Coronary artery (tissue), 2 donors: ENCODE measurements at regions not wholly inside any gene's neighbourhood (a gene's known extent, or its start where the extent isn't known, plus 50 kb on each side); places are given as distances from the start of the nearest gene placed in this dataset.

Experiments used
- DNase-seq: peaks from one replicate; pipeline ENCODE4 v3.0.0-alpha.2; 2017; ENCODE audit warnings: low spot score
- H3K27ac ChIP-seq, 2 donors: fragments of 200-600 bp; sonication (generic); one replicate each; pipeline ENCODE4 v1.5.1; 2016 to 2019
- H3K4me3 ChIP-seq: fragments of 200-600 bp; sonication (generic); 2 replicates; pipeline ENCODE4 v1.5.1; 2016; ENCODE audit warnings: mild to moderate bottlenecking, moderate library complexity
- CTCF ChIP-seq: fragments of 200-600 bp; sonication (generic); IDR thresholded peaks from one replicate; pipeline ENCODE4 v1.5.1; 2019; ENCODE audit warnings: antibody characterized with exemption

DNA sequence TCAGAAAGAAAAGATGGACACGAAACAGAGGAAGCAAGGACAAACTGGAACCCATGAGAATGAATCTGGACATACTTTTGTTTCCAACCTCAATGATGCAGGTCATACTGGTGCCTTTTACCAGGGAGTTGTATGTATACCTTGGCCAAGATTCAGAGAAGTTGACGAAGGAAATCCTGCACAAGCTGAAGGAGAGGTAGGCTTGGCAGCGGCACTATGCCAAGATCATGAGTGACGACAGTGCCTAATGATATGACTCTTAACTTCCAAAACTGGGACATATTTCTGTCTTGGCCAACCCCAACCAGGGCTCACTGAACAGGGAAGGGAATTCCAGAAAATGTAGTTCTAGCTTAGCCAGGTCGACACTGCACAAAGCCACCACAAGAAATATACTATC is 149.2 kb upstream of the SLCO3A1 start:
- Histone ChIP-seq H3K4me3 (no peak overlapping the region), H3K27ac (no peak overlapping the region)
- no peak for DNase-seq
- TF ChIP-seq CTCF: no peak

GRCh38 chr15:91706322-91707032 is 147.0 kb upstream of the SLCO3A1 start:
- DNase-seq: no peak
- TF ChIP-seq CTCF: peak; percentile 67
- Histone ChIP-seq H3K4me3 (peak overlapping the region; percentile 12), H3K27ac (peak overlapping the region in 1 of 2 donors; percentile 4)

DNA sequence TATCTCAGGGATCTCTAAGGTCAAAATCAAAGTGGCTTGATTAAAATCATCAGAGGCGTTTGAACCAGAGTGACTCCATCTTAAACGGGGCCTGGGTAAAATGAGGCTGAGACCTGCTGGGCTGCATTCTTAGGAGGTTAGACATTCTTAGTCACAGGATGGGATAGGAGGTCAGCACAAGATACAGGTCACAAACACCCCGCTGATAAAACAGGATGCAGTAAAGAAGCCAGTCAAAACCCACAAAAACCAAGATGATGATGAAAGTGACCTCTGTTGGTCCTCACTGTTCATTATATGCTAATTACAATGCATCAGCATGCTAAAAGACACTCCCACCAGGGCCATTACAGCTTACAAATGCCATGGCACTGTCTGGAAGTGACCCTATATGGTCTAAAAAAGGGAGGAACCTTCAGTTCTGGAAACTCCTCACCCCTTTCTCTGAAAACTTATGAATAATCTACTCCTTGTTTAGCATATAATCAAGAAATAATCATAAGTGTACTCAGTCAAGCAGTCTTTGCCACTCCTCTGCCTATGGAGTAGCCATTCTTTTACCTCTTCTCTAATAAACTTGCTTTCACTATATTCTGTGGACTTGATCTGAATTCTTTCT is 143.3 kb upstream of the SLCO3A1 start:
- Histone ChIP-seq H3K4me3 (no peak overlapping the region), H3K27ac (no peak overlapping the region)
- no peak for TF ChIP-seq CTCF
- DNase-seq: no peak

DNA sequence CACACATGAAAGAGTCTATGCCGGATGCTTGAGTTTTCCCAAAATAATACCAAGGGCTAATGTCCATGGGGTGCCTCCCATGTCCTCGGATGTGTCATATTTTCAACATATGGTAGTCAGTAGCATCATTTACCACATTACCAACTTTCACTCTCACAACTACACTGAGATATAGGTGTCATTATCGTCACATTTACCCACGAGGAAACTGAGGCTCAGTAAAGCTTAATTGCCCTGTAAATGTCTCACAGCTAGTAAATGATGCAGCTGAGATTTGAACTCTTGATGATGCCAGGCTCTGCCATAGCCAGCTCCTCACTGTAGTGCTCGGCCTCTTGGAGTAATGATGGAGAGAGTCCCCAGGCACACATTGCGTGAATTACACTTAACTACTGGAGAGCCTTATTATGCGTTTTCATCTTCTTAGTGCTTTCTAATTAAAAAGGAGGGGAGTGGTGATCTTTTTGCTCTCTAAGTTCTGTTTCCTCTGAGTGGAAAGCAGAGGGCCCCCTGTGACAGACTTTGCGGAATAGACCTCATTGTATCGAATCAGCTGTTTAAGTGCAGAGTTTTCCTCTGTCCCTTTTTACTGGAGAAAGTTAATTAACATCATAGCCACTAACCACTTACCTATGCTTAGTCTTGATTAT is 142.0 kb upstream of the SLCO3A1 start:
- DNase-seq: no peak
- TF ChIP-seq CTCF: no peak
- H3K4me3 ChIP-seq: no peak overlapping the region
- no peak overlapping the region for H3K27ac ChIP-seq

GRCh38 chr15:91712286-91712685 is 141.2 kb upstream of the SLCO3A1 start:
- no peak for TF ChIP-seq CTCF
- no peak for DNase-seq
- Histone ChIP-seq H3K4me3 (no peak overlapping the region), H3K27ac (no peak overlapping the region)

DNA sequence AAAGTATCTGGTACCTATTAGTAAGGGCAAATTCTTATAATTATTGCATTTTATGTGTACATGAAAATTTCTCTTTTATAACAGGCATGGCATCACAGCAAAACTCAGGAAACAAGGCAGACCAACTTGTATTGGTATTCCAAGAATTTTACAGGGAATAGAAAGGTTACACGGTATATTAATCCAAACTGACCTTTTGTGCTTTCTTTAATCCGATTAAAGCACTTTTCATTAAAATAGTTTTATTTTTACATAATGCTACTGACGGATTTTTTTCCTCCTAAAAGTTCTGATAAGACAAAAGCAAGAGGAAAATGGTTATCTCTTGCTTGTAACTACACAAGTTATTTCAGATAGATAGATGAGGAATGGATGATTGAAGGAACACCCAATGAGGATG is 137.0 kb upstream of the SLCO3A1 start:
- TF ChIP-seq CTCF: no peak
- DNase-seq: no peak
- Histone ChIP-seq H3K27ac (no peak overlapping the region), H3K4me3 (no peak overlapping the region)

DNA sequence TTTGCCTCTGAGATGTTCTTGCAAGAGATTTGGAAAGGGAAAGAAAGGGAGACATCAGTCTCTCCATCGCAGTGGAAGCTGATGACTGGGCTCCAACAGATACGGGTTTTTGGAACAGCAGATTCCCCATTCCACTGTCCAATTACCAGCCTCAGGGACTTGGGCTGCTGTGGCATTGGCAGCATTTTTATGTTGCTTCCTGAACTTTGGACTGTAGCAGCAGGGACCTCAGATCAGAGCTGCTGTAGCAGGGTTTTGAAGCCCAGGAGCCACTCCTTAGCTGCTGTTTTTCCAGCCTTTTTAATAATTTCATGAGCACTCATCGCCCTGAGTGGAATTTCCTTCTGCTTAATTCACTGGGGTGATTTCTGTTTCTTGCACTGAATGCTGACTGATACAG is 135.7 kb upstream of the SLCO3A1 start:
- H3K4me3 ChIP-seq: no peak overlapping the region
- no peak for DNase-seq
- TF ChIP-seq CTCF: no peak
- no peak overlapping the region for H3K27ac ChIP-seq
